ENCODE measurements at regions not wholly inside any gene's neighbourhood (a gene's known extent, or its start where the extent isn't known, plus 50 kb on each side); places are given as distances from the start of the nearest gene placed in this dataset.

DNA sequence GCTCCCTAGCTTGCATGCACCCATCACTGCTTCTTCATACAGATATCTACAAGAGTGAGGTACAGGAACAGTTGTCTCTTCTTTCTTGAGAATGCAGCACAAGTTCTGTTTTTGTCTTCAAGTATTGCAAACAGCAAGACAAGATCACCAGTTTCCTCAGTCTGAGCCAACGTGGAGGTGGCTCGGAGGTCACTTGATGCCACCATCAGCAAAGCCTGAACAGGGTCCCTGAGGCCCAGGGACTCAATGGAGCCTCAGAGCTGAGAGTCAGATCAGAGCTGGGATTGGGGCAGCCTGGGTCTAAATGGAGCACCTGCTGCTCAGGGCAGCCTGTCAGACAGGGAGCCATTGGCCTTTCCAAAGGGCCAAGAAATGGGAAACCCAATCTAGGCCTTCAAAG is 290.7 kb upstream of the ID2 start:
- no peaks in the 10 kb centered on the region for H3K36me3 ChIP-seq (ENCODE audit: insufficient read depth, low read depth, low read length)
- H3K4me3 ChIP-seq (ENCODE audit: low read length) = 0 out of 2 replicates have a peak overlapping the region, but pooled peaks have one; percentile 20
- peak overlapping the region; percentile 63 for H3K27ac ChIP-seq (ENCODE audit: low read length)
- H3K27me3 ChIP-seq (ENCODE audit: insufficient read depth, low read length) = peaks cover 13% of the 10 kb centered on the region; the same call in 1 of the 2 replicates
- peaks cover 19% of the 10 kb centered on the region for H3K4me1 ChIP-seq (ENCODE audit: insufficient read depth, low read length)
- H3K9me3 ChIP-seq (ENCODE audit: insufficient read depth, low read depth, low read length) = no peaks in the 10 kb centered on the region
- peak overlapping the region; percentile 29; the same call in 1 of the 2 replicates for H3K9ac ChIP-seq (ENCODE audit: low read depth, low read length)

DNA sequence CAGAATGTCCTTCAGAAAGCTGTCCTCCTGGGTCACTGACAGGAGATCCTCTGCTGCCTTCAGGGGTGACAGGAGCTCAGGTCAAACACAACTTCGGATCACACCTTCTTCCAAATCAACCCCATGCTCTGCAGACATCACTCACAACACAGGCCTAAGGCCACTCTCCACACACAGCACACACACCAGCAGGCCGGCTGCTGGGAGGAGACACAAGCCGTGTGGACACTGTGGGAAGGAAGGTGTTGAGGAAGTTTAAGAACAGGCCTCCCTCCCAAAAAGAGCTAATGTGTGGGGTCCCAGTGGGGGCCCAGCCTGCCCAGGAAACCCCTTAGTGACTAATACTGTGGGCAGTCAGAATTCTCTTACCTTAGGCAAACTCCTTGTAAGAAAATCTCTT is 290.3 kb upstream of the ID2 start:
- Histone ChIP-seq H3K9me3 (ENCODE audit: insufficient read depth, low read depth, low read length) (no peaks in the 10 kb centered on the region), H3K27me3 (ENCODE audit: insufficient read depth, low read length) (peaks cover 13% of the 10 kb centered on the region; the same call in 1 of the 2 replicates), H3K27ac (ENCODE audit: low read length) (peak overlapping the region; percentile 63)

DNA sequence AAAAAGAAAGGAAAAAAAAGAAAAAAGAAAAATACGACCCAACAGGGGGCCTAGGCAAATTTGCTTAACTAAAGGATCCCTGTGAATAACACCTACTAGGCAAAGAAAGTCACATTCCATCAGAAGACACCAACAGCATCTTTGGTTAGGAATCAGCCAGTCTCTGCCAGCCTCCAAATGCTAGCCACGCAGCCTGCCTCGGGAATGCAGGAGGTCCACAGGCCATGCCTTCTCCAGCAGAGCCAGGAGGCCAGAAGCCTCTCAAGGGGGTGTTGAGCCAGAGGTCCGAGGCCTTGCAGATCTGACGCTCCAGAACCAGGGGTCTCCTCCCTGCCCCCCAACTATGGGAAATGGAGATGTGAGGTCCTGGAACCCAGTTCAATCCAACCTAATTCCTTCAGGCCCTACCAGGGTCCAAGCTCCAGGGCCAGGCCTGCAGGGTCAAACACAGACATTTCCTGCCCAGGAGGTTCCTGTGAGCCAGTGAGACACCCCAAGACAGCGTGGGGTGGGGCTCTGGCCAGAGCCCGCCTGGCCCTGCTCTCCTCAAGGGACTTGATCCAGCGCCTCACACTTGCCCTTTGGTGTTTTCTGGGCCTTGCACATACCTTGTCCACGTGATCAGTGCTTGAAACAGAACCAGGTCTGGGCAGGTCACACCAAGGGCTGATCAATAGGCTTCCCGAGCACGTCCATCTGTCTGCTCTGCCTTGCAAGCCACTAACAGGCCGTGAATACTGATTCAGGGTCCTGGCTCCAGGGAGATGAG is 289.6 kb upstream of the ID2 start:
- Histone ChIP-seq H3K4me3 (ENCODE audit: low read length) (peak overlapping the region; percentile 20; the same call in 1 of the 2 replicates), H3K9me3 (ENCODE audit: insufficient read depth, low read depth, low read length) (no peaks in the 10 kb centered on the region), H3K9ac (ENCODE audit: low read depth, low read length) (peak overlapping the region; percentile 21; the same call in 1 of the 2 replicates), H3K36me3 (ENCODE audit: insufficient read depth, low read depth, low read length) (no peaks in the 10 kb centered on the region), H3K27ac (ENCODE audit: low read length) (no peak overlapping the region), H3K27me3 (ENCODE audit: insufficient read depth, low read length) (peaks cover 13% of the 10 kb centered on the region; the same call in 1 of the 2 replicates), H3K4me1 (ENCODE audit: insufficient read depth, low read length) (peaks cover 15% of the 10 kb centered on the region)

More for the DNA sequence above, 290.3 kb upstream of the ID2 start:
- Histone ChIP-seq H3K4me3 (ENCODE audit: low read length) (peak overlapping the region; percentile 20; the same call in 1 of the 2 replicates), H3K9ac (ENCODE audit: low read depth, low read length) (peak overlapping the region; percentile 29; the same call in 1 of the 2 replicates), H3K36me3 (ENCODE audit: insufficient read depth, low read depth, low read length) (no peaks in the 10 kb centered on the region), H3K4me1 (ENCODE audit: insufficient read depth, low read length) (peaks cover 15% of the 10 kb centered on the region)

DNA sequence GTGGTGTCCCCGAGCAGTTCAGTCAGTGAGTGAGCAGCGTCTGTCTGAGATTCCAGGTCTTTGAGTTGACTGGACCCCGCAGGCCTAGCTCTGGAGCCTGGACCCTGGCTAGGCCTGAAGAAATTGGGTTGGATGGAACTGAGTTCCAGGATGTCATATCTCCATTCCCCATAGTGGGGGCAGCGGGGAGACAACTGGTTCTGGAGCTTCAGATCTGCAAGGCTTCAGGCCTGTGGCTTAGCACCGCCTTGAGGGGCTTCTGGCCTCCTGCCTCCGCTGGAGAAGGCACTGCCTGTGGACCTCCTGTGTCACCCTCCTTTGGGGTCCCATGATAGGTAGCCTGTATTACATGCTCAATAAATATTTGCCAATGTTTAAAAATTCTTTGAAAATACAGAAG is 288.4 kb upstream of the ID2 start:
- Histone ChIP-seq H3K36me3 (ENCODE audit: insufficient read depth, low read depth, low read length) (no peaks in the 10 kb centered on the region), H3K27me3 (ENCODE audit: insufficient read depth, low read length) (peaks cover 13% of the 10 kb centered on the region; the same call in 1 of the 2 replicates), H3K27ac (ENCODE audit: low read length) (no peak overlapping the region), H3K4me3 (ENCODE audit: low read length) (no peak overlapping the region), H3K9me3 (ENCODE audit: insufficient read depth, low read depth, low read length) (no peaks in the 10 kb centered on the region), H3K4me1 (ENCODE audit: insufficient read depth, low read length) (peaks cover 15% of the 10 kb centered on the region), H3K9ac (ENCODE audit: low read depth, low read length) (no peak overlapping the region)

DNA sequence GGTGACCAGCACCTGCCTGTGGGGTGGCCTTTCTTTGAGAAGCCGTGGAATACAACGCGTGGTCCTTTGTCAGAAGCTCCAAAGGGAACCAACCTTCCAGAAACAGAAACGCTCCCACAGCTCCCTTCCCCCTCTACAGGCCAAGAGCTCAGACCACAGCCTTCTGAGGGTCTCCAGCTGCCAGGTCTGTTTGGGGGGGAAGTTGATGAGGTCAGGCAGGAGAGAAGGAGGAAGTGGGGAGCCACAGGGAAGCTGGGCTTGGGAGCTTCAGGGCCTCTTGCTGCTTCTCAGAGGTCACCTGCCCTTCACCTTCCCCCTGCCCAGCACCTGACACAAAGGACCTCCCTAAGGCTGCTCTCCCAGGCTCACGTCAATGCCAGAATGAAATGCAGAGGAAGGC is 287.7 kb upstream of the ID2 start:
- H3K27ac ChIP-seq (ENCODE audit: low read length) = no peak overlapping the region
- no peak overlapping the region for H3K4me3 ChIP-seq (ENCODE audit: low read length)

DNA sequence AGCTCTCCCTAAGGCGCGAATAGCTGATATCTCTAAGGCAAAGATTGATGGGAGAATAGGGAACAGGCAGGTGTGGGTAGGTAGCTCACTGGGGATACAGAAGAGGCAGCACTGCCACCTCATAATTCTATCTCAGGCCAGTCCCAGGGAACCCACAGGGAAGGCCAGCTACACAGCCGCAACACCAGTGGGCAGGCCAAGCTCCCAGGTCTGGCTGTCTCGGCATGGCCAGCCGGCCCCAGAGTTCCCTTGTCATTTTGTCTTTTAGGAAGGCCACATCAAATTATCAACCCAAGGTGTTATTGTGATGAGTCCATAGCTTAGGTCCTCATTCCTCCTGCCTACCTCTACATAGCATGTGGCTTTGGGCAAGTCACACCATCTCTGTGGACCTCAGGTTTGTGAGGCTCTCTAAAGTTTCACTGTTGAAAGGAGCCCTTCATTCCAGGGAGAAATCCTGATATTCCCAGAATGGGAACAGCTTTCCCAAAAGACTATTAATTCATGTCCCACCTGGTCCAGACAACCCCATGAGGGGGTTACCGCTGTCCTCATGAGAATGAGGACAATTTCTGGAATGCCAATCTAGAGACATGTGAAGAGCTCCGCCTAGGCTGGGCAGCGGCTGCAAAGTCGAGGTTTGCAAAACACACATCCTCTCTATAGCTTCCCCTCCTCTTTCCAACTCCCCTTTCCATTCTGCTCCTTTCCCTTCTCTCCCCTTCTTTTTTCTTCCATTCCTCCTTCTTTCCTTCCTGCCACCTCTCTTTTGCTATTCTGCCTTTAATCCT is 287.1 kb upstream of the ID2 start:
- Histone ChIP-seq H3K27ac (ENCODE audit: low read length) (no peak overlapping the region), H3K4me1 (ENCODE audit: insufficient read depth, low read length) (peaks cover 15% of the 10 kb centered on the region), H3K9me3 (ENCODE audit: insufficient read depth, low read depth, low read length) (no peaks in the 10 kb centered on the region), H3K27me3 (ENCODE audit: insufficient read depth, low read length) (peaks cover 13% of the 10 kb centered on the region; the same call in 1 of the 2 replicates), H3K4me3 (ENCODE audit: low read length) (no peak overlapping the region), H3K9ac (ENCODE audit: low read depth, low read length) (no peak overlapping the region), H3K36me3 (ENCODE audit: insufficient read depth, low read depth, low read length) (no peaks in the 10 kb centered on the region)

More for the DNA sequence above, 287.7 kb upstream of the ID2 start:
- Histone ChIP-seq H3K9ac (ENCODE audit: low read depth, low read length) (no peak overlapping the region), H3K4me1 (ENCODE audit: insufficient read depth, low read length) (peaks cover 15% of the 10 kb centered on the region), H3K36me3 (ENCODE audit: insufficient read depth, low read depth, low read length) (no peaks in the 10 kb centered on the region), H3K27me3 (ENCODE audit: insufficient read depth, low read length) (peaks cover 13% of the 10 kb centered on the region; the same call in 1 of the 2 replicates), H3K9me3 (ENCODE audit: insufficient read depth, low read depth, low read length) (no peaks in the 10 kb centered on the region)

DNA sequence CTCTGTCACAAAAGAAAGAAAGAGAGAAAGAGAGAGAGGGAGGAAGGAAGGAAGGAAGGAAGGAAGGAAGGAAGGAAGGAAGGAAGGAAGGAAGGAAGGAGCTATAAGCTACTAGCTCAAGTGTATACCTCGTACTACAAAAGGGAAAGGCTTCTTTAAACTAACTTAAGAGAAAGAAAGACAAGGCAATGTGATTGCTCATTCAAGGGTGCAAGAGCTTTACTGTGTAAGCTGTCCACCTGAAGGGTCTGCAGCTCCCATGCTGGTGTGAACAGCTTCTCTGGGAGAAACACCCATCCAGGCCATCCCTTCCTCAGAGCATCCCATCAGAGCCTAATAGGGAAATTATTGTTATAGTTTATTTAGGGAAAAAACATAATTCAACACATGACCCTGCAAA is 286.1 kb upstream of the ID2 start:
- no peaks in the 10 kb centered on the region for H3K9me3 ChIP-seq (ENCODE audit: insufficient read depth, low read depth, low read length)
- no peak overlapping the region for H3K4me3 ChIP-seq (ENCODE audit: low read length)
- H3K9ac ChIP-seq (ENCODE audit: low read depth, low read length) = no peak overlapping the region
- peaks cover 15% of the 10 kb centered on the region for H3K4me1 ChIP-seq (ENCODE audit: insufficient read depth, low read length)
- no peak overlapping the region for H3K27ac ChIP-seq (ENCODE audit: low read length)
- peaks cover 13% of the 10 kb centered on the region; the same call in 1 of the 2 replicates for H3K27me3 ChIP-seq (ENCODE audit: insufficient read depth, low read length)
- no peaks in the 10 kb centered on the region for H3K36me3 ChIP-seq (ENCODE audit: insufficient read depth, low read depth, low read length)

DNA sequence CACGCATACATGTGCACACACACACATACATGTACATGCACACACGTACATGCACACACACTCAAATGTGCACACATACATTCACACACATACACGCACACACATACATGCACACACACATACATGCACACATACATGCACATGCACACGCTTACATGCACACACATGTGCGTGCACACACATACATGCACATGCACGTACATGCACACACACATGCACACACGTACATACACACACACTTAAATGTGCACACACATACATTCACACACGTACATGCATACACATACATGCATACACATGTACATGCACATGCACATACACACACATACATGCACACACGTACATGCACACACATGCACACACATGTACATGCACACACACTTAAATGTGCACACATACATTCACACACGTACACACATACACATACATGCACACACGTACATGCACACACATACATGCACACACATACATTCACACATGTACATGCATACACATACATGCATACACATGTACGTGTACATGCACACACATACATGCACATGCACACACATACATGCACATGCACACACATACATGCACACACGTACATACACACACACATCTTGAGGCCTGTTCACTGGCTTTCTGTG is 283.7 kb upstream of the ID2 start:
- H3K9ac ChIP-seq (ENCODE audit: low read depth, low read length) = no peak overlapping the region
- H3K4me3 ChIP-seq (ENCODE audit: low read length) = no peak overlapping the region
- no peaks in the 10 kb centered on the region for H3K9me3 ChIP-seq (ENCODE audit: insufficient read depth, low read depth, low read length)
- no peaks in the 10 kb centered on the region for H3K36me3 ChIP-seq (ENCODE audit: insufficient read depth, low read depth, low read length)
- H3K27ac ChIP-seq (ENCODE audit: low read length) = no peak overlapping the region
- H3K27me3 ChIP-seq (ENCODE audit: insufficient read depth, low read length) = 0 out of 2 replicates have a peak, but pooled peaks cover 5% of the 10 kb centered on the region
- no peaks in the 10 kb centered on the region for H3K4me1 ChIP-seq (ENCODE audit: insufficient read depth, low read length)

DNA sequence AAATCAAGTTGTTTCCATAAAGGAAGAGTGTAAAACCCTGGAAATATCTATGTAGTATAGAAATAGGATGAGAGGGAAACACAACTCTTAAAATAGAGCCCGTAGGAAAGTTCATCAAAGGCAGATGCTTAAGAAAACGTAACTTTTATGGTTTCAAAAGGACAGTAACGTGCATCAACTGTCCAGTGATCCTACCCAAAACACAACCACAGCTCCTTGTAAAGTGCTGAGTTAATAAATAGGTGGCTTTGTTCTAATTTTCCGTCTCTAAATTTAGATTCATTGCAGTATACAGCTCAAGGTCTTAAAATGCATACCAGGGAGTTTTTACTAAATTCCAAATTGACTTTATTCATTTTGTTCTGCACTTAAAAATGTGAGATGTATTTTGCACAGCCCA is 282.1 kb upstream of the ID2 start:
- H3K27me3 ChIP-seq (ENCODE audit: insufficient read depth, low read length) = no peaks in the 10 kb centered on the region
- no peak overlapping the region for H3K27ac ChIP-seq (ENCODE audit: low read length)
- H3K4me1 ChIP-seq (ENCODE audit: insufficient read depth, low read length) = no peaks in the 10 kb centered on the region
- H3K4me3 ChIP-seq (ENCODE audit: low read length) = no peak overlapping the region
- H3K9ac ChIP-seq (ENCODE audit: low read depth, low read length) = no peak overlapping the region
- no peaks in the 10 kb centered on the region for H3K9me3 ChIP-seq (ENCODE audit: insufficient read depth, low read depth, low read length)
- no peaks in the 10 kb centered on the region for H3K36me3 ChIP-seq (ENCODE audit: insufficient read depth, low read depth, low read length)

DNA sequence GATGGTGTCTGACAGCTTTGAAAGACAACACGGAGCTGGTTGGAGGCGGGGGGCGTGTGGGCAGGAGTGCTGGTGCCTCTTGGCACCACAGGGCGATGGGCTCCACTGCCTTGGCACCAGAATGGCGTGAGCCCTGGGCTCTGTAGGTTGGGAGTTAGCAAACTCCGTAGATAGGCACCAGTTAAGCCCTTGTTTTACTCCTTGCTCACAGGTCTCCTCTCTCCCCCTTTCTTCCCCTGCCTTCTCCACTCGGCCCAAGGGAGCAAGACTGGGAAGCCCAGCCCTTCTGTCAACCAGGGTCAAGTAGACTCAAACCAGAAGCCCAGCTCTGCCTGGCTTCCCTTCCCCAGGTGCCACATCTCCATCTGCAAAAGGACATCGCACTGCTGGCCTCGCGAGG is 281.7 kb upstream of the ID2 start:
- no peaks in the 10 kb centered on the region for H3K9me3 ChIP-seq (ENCODE audit: insufficient read depth, low read depth, low read length)
- H3K4me3 ChIP-seq (ENCODE audit: low read length) = no peak overlapping the region
- H3K36me3 ChIP-seq (ENCODE audit: insufficient read depth, low read depth, low read length) = no peaks in the 10 kb centered on the region
- no peak overlapping the region for H3K27ac ChIP-seq (ENCODE audit: low read length)
- no peak overlapping the region for H3K9ac ChIP-seq (ENCODE audit: low read depth, low read length)
- H3K27me3 ChIP-seq (ENCODE audit: insufficient read depth, low read length) = no peaks in the 10 kb centered on the region
- H3K4me1 ChIP-seq (ENCODE audit: insufficient read depth, low read length) = no peaks in the 10 kb centered on the region

DNA sequence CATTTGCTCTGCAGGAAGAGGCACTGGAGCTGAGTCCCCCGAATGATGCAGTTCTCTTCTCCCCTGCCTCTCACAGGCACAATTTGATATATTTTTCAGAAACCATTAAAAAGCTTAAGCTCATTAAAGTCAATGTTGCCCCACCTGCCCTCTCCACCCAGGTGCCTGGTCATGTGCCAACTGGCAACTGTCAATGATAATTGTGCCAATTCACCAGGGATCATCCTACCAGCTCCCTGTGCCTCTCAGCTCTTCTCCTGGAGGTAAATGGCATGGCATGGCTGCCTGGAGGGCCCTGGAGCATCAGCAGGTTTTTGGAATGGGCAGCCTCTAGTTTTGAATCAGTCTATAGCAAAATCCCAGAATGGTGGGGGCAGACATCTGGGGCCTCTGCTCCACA is 279.6 kb upstream of the ID2 start:
- Histone ChIP-seq H3K27ac (ENCODE audit: low read length) (no peak overlapping the region), H3K9me3 (ENCODE audit: insufficient read depth, low read depth, low read length) (no peaks in the 10 kb centered on the region), H3K9ac (ENCODE audit: low read depth, low read length) (no peak overlapping the region), H3K36me3 (ENCODE audit: insufficient read depth, low read depth, low read length) (no peaks in the 10 kb centered on the region), H3K4me3 (ENCODE audit: low read length) (no peak overlapping the region), H3K27me3 (ENCODE audit: insufficient read depth, low read length) (no peaks in the 10 kb centered on the region), H3K4me1 (ENCODE audit: insufficient read depth, low read length) (no peaks in the 10 kb centered on the region)
